BE2C (cell line): ENCODE measurements at regions not wholly inside any gene's neighbourhood (a gene's known extent, or its start where the extent isn't known, plus 50 kb on each side); places are given as distances from the start of the nearest gene placed in this dataset.
"Not testable (repeated sequence)": the region's sequence is repeated elsewhere in the genome, so short reads cannot be mapped to it uniquely, and the experiment has no call there.

Experiments used
- DNase-seq: peaks from one replicate; pipeline ENCODE4 v3.0.0-alpha.2; 2020
- H3K27me3 ChIP-seq: fragments of 250-450 bp; sonication (Bioruptor Pico); 2 replicates; pipeline ENCODE4 v1.5.1; 2020; ENCODE audit warnings: mild to moderate bottlenecking
- H3K36me3 ChIP-seq: fragments of 250-450 bp; sonication (Bioruptor Pico); 2 replicates; pipeline ENCODE4 v1.5.1; 2020; ENCODE audit warnings: mild to moderate bottlenecking
- H3K4me1 ChIP-seq: fragments of 250-450 bp; sonication (Bioruptor Pico); 2 replicates; pipeline ENCODE4 v1.5.1; 2020
- H3K4me3 ChIP-seq: 2 replicates; pipeline ENCODE4 v1.5.1; 2011; ENCODE audit warnings: low read depth, low read length
- H3K9me3 ChIP-seq: fragments of 250-450 bp; sonication (Bioruptor Pico); 2 replicates; pipeline ENCODE4 v1.5.1; 2020
- TF ChIP-seq, protein P1 (sequence below): IDR thresholded peaks from 2 replicates; pipeline ENCODE4 v1.5.1; 2012; ENCODE audit warnings: mild to moderate bottlenecking, low read depth, low read length

DNA sequence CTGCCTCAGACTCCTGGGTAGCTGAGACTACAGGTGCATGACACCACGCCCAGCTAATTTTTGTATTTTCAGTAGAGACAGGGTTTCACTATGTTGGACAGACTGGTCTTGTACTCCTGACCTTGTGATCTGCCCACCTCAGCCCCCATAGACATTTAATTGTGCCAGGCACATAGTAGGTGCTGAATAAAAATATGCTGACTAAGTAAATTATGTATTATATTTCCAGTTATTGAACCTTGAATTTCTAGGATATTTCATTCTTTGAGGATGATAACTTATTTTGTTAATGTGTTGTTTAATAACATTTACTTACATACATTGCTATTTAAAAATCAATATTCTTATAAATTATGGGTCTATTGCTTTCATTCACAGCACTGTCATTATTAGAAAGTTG is 190.4 kb upstream of the LRRTM4 start:
- no peaks in the 10 kb centered on the region for H3K27me3 ChIP-seq
- H3K4me1 ChIP-seq, result no peaks in the 10 kb centered on the region
- no peak overlapping the region for H3K4me3 ChIP-seq
- no peaks in the 10 kb centered on the region for H3K9me3 ChIP-seq
- no peak for DNase-seq
- no peaks in the 10 kb centered on the region for H3K36me3 ChIP-seq
- TF ChIP-seq, protein P1, sequence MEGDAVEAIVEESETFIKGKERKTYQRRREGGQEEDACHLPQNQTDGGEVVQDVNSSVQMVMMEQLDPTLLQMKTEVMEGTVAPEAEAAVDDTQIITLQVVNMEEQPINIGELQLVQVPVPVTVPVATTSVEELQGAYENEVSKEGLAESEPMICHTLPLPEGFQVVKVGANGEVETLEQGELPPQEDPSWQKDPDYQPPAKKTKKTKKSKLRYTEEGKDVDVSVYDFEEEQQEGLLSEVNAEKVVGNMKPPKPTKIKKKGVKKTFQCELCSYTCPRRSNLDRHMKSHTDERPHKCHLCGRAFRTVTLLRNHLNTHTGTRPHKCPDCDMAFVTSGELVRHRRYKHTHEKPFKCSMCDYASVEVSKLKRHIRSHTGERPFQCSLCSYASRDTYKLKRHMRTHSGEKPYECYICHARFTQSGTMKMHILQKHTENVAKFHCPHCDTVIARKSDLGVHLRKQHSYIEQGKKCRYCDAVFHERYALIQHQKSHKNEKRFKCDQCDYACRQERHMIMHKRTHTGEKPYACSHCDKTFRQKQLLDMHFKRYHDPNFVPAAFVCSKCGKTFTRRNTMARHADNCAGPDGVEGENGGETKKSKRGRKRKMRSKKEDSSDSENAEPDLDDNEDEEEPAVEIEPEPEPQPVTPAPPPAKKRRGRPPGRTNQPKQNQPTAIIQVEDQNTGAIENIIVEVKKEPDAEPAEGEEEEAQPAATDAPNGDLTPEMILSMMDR, result no peak

DNA sequence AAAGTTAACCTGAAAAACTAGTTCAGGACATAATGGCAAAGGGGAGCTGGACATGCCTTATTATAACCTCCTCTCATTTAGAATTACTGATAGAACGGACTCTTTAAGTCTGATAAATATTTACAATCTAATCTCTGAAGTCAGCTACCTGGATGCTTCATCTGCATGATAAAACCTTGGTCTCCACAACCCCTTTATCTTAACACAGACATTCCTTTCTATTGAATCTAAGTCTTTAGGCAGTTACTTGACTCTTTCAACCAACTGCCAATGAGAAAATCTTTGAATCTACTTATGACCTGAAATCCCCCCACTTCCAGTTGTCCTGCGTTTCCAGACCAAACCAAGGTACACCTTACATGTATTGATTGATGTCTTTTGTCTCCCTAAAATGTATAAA is 191.2 kb upstream of the LRRTM4 start:
- no peaks in the 10 kb centered on the region for H3K36me3 ChIP-seq
- TF ChIP-seq, protein P1, result no peak
- H3K4me1 ChIP-seq, result no peaks in the 10 kb centered on the region
- no peaks in the 10 kb centered on the region for H3K27me3 ChIP-seq
- no peak for DNase-seq
- no peaks in the 10 kb centered on the region for H3K9me3 ChIP-seq
- H3K4me3 ChIP-seq, result no peak overlapping the region

GRCh38 chr2:77720115-77720514 is 197.9 kb upstream of the LRRTM4 start:
- Histone ChIP-seq H3K4me1 (no peaks in the 10 kb centered on the region), H3K4me3 (no peak overlapping the region), H3K9me3 (no peaks in the 10 kb centered on the region), H3K36me3 (no peaks in the 10 kb centered on the region), H3K27me3 (no peaks in the 10 kb centered on the region)
- TF ChIP-seq, protein P1, result no peak
- DNase-seq, result no peak

DNA sequence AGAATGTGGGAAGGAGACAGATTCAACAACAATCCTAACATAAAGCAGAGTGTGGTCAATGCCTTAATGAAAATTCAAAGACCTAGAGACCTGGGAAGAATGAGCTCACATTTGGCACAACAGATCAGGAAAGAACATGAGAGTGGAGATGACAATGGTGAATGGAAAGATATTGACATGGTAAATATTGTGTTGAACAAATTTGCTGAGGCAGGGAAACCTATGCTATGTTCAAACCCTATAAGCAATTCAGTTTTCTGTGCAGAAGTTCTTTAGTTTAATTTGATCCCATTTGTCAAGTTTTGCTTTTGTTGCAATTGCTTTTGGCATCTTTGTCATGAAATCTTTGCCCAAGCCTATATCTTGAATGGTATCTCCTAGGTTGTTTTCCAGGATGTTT is 199.4 kb upstream of the LRRTM4 start:
- Histone ChIP-seq H3K9me3 (no peaks in the 10 kb centered on the region), H3K36me3 (no peaks in the 10 kb centered on the region), H3K4me3 (no peak overlapping the region), H3K4me1 (no peaks in the 10 kb centered on the region), H3K27me3 (no peaks in the 10 kb centered on the region)
- no peak for DNase-seq
- TF ChIP-seq, protein P1, result no peak

DNA sequence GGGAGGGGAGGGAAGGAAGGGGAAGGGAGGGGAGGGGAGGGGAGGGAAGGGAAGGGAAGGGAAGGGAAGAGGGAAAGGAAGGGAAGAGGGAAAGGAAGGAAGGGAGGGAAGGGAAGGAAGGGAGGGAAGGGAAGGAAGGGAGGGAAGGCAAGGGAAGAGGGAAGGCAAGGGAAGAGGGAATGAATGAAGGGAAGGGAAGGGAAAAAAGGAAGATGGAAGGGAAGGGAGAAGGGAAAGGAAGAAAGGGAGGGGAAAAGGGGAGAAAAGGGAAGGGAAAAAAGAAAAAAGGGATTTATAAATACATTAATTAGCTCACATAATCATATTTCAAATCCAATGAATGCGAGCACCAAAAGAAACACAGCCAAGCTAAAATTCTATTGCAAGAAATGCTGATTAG is 202.9 kb upstream of the LRRTM4 start:
- DNase-seq, result no peak

DNA sequence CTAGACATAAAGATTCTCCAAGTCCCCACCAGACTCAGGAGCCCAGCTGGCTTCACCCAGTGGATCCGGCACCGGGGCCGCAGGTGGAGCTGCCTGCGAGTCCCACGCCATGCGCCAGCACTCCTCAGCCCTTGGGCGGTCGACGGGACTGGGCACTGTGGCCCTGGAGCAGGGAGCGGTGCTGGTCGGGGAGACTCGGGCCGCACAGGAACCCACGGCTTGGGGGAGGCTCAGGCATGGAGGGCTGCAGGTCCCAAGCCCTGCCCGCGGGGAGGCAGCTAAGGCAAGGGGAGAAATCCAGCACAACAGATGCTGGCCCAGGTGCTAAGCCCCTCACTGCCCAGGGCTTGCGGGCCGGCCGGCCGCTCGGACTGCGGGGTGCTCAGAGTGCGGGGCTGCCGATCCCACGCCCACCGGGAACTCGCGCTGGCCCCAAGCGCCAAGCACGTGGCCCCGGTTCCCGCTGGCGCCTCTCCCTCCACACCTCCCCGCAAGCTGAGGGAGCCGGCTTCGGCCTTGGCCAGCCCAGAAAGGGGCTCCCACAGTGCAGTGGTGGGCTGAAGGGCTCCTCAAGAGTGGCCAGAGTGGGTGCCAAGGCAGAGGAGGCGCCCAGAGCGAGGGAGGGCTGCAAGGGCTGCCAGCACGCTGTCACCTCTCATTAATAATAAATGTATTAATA is 212.6 kb upstream of the LRRTM4 start:
- not testable (repeated sequence) for H3K4me3 ChIP-seq, H3K9me3 ChIP-seq, DNase-seq, H3K4me1 ChIP-seq, H3K36me3 ChIP-seq, H3K27me3 ChIP-seq

More for the DNA sequence above, 202.9 kb upstream of the LRRTM4 start:
- Histone ChIP-seq H3K36me3 (no peaks in the 10 kb centered on the region), H3K4me3 (no peak overlapping the region), H3K27me3 (no peaks in the 10 kb centered on the region), H3K4me1 (no peaks in the 10 kb centered on the region), H3K9me3 (no peaks in the 10 kb centered on the region)
- TF ChIP-seq, protein P1, result no peak
